T-helper 2 cell (primary cell): ENCODE measurements at regions not wholly inside any gene's neighbourhood (a gene's known extent, or its start where the extent isn't known, plus 50 kb on each side); places are given as distances from the start of the nearest gene placed in this dataset.

Experiments used
- DNase-seq, 5 experiments: peaks; one replicate each; pipeline versions ENCODE4 v3.0.0 to v3.0.0-alpha.2; 2012 to 2022

DNA sequence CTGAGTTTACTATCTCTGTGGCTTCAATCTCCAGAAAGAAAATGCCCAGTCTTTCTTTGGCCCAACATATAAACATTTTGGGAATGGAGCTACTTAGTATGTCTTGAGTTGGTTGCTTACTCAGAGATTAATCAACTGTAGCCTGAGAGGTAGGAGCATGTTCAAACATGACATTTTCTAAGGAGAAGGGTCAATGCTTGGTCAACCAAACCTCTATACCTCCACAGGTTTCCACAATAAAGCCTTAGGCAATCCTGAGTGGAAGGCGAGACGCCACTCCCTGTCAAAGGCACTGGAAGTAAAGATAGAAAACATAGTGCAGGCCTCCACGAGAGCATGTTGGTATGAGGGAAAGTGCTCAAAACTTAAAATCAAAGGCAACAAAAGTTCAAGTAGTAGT is 411.4 kb downstream of the KCTD16 start:
- no peak for DNase-seq

DNA sequence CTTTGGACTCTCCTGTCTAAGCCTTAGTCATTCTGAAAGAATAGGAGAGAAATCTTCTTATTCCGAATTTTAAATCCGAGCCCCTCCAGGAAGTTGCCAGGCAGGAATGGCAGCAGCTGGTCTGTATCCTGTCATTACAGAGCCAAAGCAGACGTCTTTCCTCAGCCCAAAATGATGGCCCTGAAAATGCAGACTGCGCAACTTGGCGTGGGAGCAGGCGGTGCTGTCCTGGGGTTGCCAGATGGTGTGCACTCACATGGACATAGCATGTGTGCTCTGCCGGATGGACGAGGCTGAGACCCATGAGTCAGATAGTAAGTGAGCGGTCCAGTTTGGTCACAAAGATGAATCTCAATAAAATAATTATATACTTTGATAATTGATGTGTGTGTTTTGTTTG is 410.4 kb downstream of the KCTD16 start:
- no peak for DNase-seq

DNA sequence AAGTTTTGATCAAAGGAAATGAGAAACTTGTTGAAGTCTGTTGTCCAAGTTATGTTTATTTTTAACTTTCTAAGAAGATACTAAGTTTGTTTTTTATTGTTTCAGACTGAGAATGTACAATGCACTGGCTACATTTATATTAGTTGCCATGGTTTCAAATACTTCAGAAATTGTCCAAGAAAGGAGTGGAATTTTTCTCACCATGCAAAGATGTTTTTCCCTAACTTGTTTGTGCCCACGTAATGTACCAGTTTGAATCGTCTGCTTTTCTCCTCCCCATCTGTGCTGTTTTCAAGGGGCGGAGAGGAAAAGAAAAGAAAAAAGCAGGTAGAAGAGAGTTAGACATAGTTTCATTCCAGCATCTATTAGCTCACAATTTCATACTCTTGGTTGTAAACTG is 407.0 kb downstream of the KCTD16 start:
- DNase-seq, result no peak

DNA sequence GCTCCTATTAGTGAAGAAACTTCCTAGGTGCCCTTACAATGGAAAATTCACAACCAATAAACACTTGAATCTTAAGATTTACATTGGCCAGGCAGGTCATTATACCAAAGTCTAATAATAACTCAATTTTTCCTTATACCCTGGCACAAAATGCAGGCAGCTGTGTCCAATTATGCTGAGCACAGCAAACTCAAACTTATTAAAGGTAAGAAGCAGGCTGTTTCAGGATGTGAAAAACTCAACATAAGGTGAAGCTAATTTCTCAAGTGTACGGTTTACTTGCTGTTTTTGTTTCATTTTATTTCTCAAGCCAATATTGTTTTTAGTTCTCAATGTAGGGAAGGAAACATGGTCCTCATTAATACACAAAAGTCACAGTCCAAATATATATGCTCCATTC is 405.1 kb downstream of the KCTD16 start:
- DNase-seq, result no peak

DNA sequence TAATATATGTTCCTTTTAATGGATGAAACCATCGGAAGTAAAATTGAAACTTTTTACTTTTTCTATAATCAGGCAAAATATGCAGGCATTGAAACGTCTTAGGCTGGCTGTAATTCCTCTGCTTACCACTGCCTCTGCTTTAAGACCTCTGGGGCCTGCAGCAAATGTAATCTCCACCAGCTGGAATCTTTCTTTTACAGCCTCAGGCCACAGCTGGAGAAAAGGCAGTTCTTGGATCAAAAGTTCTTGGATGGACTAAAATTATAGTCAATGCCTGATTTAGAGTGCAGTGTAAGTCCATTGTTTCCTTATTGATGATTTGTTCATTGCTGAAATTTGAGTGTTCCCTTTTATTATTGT is 396.7 kb downstream of the KCTD16 start:
- no peak for DNase-seq

DNA sequence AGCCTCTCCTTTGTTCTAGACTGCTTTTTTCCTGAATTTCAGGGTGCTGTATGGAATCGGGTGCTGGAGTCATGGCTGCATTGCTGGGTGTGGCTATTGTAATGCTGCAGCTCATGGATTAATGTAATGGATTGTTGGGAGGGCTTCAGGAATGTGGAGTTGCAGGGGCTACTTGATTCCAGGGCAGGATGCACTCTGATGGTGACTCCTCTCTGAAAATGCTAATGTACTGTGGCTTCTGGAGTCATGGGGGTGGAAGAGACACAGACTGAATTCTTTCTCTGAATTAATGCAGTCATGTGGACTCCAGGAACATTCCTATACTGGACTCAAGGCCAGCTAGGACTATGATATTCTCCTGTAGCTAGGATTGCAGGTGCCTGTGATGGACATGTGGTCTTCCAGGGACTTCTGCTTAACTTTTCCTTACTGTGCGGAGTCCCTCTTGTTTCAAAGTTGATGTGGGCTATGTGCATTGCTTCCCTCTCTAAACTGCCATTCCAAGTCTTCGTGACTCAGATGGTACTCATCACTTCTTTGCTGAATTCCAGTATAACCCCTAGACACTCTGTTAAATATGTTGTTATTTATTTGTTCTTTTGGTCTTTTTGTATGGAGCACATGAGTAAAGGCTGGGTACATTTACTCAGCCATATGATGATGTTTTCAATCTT is 396.2 kb downstream of the KCTD16 start:
- DNase-seq, result no peak

DNA sequence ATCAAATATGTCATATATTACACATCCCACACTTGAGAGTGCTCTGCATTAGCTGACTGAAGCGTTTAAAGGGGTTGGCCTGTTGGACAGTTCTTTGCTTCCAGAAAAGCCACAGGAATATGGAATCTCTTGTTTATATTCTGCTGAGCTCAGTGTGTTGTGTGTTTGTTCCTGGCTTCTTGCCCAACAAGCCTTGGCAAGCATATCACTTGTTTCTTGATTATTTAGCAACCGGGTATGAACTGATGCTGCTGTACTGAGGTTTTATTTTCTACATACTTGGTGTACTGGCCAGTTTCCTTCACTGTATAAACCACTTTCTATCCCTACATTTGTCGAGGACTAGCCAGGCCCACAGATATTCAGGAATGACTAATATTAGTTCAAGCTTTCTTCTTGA is 378.9 kb downstream of the KCTD16 start:
- DNase-seq, result no peak

DNA sequence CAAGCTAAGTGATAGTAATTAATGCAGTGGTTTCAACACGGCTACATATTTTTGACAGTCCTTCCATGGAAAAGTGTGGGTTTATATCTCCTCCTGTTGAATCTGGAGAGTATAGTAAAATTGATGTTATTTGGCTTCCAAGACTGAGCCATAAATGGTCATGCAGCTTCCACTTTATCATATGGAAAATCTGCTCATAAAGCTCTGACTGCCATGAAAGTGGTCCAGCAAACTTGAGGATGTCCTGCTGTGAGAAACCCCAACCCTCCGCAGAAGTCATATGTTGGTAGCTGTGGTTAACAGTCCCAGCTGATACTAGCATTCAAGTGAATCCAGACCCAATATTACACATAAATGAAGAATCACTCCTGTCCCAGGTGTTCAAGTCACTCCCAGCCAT is 378.3 kb downstream of the KCTD16 start:
- DNase-seq, result no peak

DNA sequence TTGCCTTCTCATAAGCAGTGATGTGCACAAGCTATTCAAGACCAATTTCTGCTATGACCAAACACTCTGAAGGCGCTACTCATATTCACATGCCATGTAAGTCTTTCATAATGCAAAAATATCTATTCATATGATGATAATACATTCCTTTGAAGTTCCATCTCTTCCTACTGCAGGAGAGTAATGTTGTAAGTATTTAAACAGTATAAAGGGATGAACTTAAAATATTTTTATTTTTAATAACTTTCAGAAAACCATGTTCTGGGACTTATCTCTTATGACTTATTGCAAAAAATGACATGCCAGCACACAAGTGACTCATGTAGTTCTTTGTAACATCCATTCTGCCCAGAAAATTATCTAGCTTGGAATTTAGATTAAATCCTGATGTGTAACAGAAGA is 376.4 kb downstream of the KCTD16 start:
- no peak for DNase-seq

DNA sequence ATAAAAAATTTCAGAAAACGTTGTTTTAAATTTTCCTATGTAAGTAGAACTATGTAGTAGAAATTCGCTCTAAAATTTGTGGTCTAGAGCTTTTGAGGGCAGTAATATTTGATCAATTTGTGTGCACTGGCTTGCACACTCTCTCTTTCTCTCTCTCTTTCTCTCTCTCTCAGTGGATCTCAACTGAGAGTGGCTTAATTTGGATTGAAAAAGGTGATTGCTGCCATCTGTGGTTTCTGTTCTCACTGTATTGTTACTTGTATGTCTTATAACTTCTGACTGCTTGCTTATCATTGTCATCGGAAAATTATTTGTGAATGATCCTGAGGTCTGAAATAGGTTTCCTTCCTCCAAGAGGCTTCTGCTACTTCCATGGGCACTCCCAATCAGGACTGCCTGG is 368.2 kb downstream of the KCTD16 start:
- DNase-seq, result no peak
